Superior temporal gyrus (tissue), 1 donor: ENCODE measurements at regions not wholly inside any gene's neighbourhood (a gene's known extent, or its start where the extent isn't known, plus 50 kb on each side); places are given as distances from the start of the nearest gene placed in this dataset.

Experiments
- DNase-seq: peaks from one replicate; pipeline ENCODE4 v3.0.0-alpha.2; 2016; ENCODE audit errors: extremely low spot score

GRCh38 chr6:153873541-153873940, 165.5 kb upstream of the OPRM1 start:
- no peak for DNase-seq

- no peak for DNase-seq
Observed at GRCh38 chr6:153872946-153873345, 166.1 kb upstream of the OPRM1 start.

- no peak for DNase-seq
Observed at GRCh38 chr6:153862927-153863326, 176.1 kb upstream of the OPRM1 start.

- DNase-seq = no peak
Observed at GRCh38 chr6:153862139-153862538, 176.9 kb upstream of the OPRM1 start.

GRCh38 chr6:153858529-153858928, 180.5 kb upstream of the OPRM1 start:
- no peak for DNase-seq

GRCh38 chr6:153856929-153857376, 182.1 kb upstream of the OPRM1 start:
- DNase-seq = no peak

GRCh38 chr6:153852481-153852880, 186.6 kb upstream of the OPRM1 start:
- no peak for DNase-seq

- DNase-seq = no peak
Observed at GRCh38 chr6:153852034-153852433, 187.0 kb upstream of the OPRM1 start.

- DNase-seq = peak; percentile 29
Observed at GRCh38 chr6:153849072-153849779, 189.8 kb upstream of the OPRM1 start.

GRCh38 chr6:153843420-153843819, 195.6 kb upstream of the OPRM1 start:
- no peak for DNase-seq

GRCh38 chr6:153842491-153842890, 196.5 kb upstream of the OPRM1 start:
- no peak for DNase-seq

GRCh38 chr6:153840039-153840850, 198.8 kb upstream of the OPRM1 start:
- DNase-seq = no peak

GRCh38 chr6:153832543-153832942, 206.5 kb upstream of the OPRM1 start:
- DNase-seq = no peak

GRCh38 chr6:153831350-153832078, 207.5 kb upstream of the OPRM1 start:
- DNase-seq = no peak

- no peak for DNase-seq
Observed at GRCh38 chr6:153817173-153817572, 221.9 kb upstream of the OPRM1 start.

GRCh38 chr6:153816366-153816765, 222.7 kb upstream of the OPRM1 start:
- DNase-seq = no peak

GRCh38 chr6:153814136-153814535, 224.9 kb upstream of the OPRM1 start:
- DNase-seq = no peak

- no peak for DNase-seq
Observed at GRCh38 chr6:153804755-153805330, 234.2 kb upstream of the OPRM1 start.

GRCh38 chr6:153801917-153802316, 237.1 kb upstream of the OPRM1 start:
- no peak for DNase-seq

GRCh38 chr6:153800580-153801188, 238.4 kb upstream of the OPRM1 start:
- no peak for DNase-seq

- no peak for DNase-seq
Observed at GRCh38 chr6:153790876-153791473, 248.1 kb upstream of the OPRM1 start.
